Ishikawa (cell line): ENCODE measurements at regions not wholly inside any gene's neighbourhood (a gene's known extent, or its start where the extent isn't known, plus 50 kb on each side); places are given as distances from the start of the nearest gene placed in this dataset.

ENCODE experiments used
- CEBPB ChIP-seq: IDR thresholded peaks from 2 replicates; pipeline ENCODE4 v1.6.1; 2012
- CREB1 ChIP-seq: IDR thresholded peaks from 2 replicates; pipeline ENCODE4 v1.6.1; 2012; ENCODE audit warnings: low read depth
- EP300 ChIP-seq: IDR thresholded peaks from 2 replicates; pipeline ENCODE4 v1.6.1; 2012; ENCODE audit warnings: borderline replicate concordance
- MAX ChIP-seq: IDR thresholded peaks from 2 replicates; pipeline ENCODE4 v1.6.1; 2012
- RAD21 ChIP-seq: IDR thresholded peaks from 2 replicates; pipeline ENCODE4 v1.6.1; 2012; ENCODE audit warnings: low read depth
- TAF1 ChIP-seq: IDR thresholded peaks from 2 replicates; pipeline ENCODE4 v1.6.1; 2012; ENCODE audit warnings: low read depth, mild to moderate bottlenecking
- YY1 ChIP-seq: IDR thresholded peaks from 2 replicates; pipeline ENCODE4 v1.6.1; 2012; ENCODE audit warnings: low read depth
- TF ChIP-seq, protein P1 (sequence below): IDR thresholded peaks from 2 replicates; pipeline ENCODE4 v1.6.1; 2012; ENCODE audit warnings: low read depth, mild to moderate bottlenecking

GRCh38 chr2:158031371-158031770, 70.3 kb upstream of the UPP2 start:
- TF ChIP-seq CREB1 (no peak), EP300 (no peak), TAF1 (no peak), MAX (no peak), CEBPB (no peak), RAD21 (no peak), YY1 (no peak)
- TF ChIP-seq, protein P1, sequence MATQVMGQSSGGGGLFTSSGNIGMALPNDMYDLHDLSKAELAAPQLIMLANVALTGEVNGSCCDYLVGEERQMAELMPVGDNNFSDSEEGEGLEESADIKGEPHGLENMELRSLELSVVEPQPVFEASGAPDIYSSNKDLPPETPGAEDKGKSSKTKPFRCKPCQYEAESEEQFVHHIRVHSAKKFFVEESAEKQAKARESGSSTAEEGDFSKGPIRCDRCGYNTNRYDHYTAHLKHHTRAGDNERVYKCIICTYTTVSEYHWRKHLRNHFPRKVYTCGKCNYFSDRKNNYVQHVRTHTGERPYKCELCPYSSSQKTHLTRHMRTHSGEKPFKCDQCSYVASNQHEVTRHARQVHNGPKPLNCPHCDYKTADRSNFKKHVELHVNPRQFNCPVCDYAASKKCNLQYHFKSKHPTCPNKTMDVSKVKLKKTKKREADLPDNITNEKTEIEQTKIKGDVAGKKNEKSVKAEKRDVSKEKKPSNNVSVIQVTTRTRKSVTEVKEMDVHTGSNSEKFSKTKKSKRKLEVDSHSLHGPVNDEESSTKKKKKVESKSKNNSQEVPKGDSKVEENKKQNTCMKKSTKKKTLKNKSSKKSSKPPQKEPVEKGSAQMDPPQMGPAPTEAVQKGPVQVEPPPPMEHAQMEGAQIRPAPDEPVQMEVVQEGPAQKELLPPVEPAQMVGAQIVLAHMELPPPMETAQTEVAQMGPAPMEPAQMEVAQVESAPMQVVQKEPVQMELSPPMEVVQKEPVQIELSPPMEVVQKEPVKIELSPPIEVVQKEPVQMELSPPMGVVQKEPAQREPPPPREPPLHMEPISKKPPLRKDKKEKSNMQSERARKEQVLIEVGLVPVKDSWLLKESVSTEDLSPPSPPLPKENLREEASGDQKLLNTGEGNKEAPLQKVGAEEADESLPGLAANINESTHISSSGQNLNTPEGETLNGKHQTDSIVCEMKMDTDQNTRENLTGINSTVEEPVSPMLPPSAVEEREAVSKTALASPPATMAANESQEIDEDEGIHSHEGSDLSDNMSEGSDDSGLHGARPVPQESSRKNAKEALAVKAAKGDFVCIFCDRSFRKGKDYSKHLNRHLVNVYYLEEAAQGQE, result no peak
